GM12801 (cell line): ENCODE measurements at regions not wholly inside any gene's neighbourhood (a gene's known extent, or its start where the extent isn't known, plus 50 kb on each side); places are given as distances from the start of the nearest gene placed in this dataset.

Experiments used
- CTCF ChIP-seq: IDR thresholded peaks from one replicate; pipeline ENCODE4 v1.5.1; 2011; ENCODE audit warnings: control low read depth; ENCODE audit not compliant: insufficient read length; ENCODE audit errors: extremely low read depth

- no peak for TF ChIP-seq CTCF
These were observed 207.0 kb downstream of the TMEM121 start for GRCh38 chr14:105733081-105734065.

GRCh38 chr14:105737504-105738246, 211.3 kb downstream of the TMEM121 start:
- no peak for TF ChIP-seq CTCF

- no peak for TF ChIP-seq CTCF
These were observed 212.3 kb downstream of the TMEM121 start for GRCh38 chr14:105738638-105739037.

GRCh38 chr14:105739331-105740102, 213.1 kb downstream of the TMEM121 start:
- TF ChIP-seq CTCF = no peak

GRCh38 chr14:105742531-105742848, 216.1 kb downstream of the TMEM121 start:
- TF ChIP-seq CTCF = no peak

- TF ChIP-seq CTCF = no peak
These were observed 219.2 kb downstream of the TMEM121 start for GRCh38 chr14:105745433-105746123.
